NCI-H1694 treated with DMSO at 0.1 percent for 48 hours (cell line): ENCODE measurements at regions not wholly inside any gene's neighbourhood (a gene's known extent, or its start where the extent isn't known, plus 50 kb on each side); places are given as distances from the start of the nearest gene placed in this dataset.
"Not testable (repeated sequence)": the region's sequence is repeated elsewhere in the genome, so short reads cannot be mapped to it uniquely, and the experiment has no call there.

Source experiments
- DNase-seq: peaks from one replicate; lab custom pipeline; 2025; lab: John Stamatoyannopoulos, UW

DNA sequence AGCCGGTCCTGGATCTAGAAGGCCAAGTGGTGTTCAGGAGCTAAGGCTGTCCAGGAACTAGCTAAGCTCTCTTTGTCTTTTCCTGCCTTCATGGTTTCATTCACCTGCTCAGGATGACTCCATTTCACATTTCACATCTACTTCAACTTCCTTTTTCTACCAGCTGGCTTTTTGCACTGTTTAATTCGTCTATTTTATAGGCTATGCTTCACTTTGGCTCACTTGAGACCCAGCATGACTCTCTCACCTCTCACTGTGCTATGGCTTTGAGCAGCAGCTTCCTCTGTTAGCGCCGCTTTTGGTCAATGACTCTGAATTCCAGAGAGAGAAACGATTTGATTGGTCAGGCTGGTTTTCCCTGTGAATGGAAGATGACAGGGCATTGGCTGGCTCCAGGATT lies 213.5 kb upstream of the CLNK start:
- DNase-seq: no peak

DNA sequence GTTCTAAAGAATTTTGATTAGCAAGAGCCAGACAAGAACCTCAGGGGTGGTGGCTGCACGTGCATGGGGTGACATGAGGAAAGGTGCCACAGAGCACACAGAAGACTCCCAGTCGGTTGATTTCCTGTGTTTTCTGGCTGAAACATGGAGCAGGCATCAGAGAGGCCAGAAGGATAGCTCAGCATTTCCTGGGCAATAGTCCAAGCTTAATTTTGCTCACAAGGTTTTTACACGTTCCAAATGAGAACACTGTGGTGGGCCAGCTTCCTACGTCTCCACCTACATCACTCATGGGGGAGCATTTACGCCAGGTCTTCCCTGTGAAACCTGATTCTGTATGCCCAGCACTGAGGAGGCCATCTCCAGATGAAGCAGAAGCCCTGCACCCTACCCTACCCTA lies 212.5 kb upstream of the CLNK start:
- DNase-seq: no peak

DNA sequence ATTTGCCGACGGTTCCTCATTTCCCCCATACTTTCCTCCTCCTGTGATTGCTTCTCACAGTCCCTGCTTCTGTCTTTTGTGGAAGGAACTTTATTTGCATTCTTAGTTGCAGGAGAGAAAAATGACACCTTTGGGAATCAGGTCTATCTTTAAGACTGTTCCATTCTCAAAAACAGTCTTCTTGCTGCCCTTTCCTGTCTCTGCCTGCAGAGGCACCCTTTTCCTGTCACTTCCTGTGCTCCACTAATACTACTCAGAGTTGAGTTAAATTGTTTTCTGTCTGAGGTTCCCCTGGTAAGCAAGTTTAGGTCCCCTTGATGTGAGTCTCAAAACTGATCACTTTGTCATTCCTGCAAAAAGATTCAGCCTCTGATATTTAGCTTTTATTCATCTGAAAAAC lies 208.8 kb upstream of the CLNK start:
- no peak for DNase-seq

DNA sequence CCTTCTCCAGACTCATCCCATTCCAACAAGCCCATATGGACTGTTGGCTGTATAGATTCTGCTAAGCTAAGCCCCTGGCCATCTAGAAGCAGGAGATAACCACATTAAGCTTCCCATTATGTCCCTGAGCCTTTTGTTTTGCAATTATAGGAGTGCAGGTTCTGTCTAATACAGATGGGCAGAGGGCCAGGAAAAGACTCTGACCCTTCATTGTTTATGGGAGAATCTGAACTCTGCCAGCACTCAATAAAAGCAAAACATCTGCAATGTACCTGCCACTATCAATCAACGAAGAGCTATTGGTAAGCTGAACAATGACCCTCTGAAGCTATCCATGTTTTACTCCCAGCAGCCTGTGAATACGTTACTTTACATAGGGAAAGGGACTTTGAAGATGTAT lies 207.3 kb upstream of the CLNK start:
- DNase-seq: no peak

DNA sequence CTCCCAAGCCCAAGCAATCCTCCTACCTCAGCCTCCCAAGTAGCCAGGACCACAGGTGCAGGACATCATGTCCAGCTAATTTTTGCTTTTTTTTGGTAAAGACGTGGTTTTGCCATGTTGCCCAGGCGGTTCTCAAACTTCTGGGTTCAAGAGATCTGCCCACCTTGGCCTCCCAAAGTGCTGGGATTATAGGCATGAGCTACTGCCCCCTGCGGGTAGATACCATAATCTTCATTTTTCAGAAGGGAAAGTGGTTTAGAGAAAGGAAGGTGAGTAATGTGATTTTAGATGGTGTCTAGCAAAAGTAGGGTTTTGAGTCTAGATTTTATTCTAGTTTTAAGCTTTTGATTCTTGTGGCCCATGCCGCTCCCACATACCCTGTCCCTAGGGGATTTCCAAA lies 205.3 kb upstream of the CLNK start:
- no peak for DNase-seq

DNA sequence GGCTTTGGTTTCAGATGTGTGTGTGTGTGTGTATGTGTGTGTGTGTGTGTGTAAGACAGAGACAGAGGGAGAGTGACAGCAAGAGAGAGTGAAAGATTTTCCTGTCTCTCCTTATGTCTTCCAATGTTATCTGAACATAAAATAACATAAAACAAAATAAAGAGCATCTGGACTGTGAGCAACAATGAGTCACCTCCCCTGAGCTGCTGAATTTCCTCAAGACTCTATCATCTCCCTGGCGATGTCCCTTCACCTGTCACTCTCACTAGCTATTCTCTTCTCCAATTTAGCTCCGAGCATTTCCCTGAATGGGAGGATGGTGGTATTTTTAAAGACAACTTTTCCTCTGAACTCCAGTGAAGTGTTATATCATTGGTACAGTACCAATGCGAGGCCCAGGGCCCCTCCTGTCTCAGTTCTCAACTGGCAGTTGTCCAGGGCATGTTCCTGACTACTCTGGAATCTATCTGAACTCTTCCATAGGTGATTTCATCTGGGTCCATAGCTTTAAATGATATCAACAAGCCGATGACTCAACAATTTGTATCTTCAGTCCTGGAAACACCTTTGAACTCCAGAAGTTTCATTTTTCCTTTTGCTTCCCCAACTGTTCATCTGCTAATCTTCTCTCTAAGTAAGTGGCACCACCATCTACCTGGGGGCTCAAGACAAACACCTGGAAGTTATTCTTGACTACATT lies 195.0 kb upstream of the CLNK start:
- no peak for DNase-seq

DNA sequence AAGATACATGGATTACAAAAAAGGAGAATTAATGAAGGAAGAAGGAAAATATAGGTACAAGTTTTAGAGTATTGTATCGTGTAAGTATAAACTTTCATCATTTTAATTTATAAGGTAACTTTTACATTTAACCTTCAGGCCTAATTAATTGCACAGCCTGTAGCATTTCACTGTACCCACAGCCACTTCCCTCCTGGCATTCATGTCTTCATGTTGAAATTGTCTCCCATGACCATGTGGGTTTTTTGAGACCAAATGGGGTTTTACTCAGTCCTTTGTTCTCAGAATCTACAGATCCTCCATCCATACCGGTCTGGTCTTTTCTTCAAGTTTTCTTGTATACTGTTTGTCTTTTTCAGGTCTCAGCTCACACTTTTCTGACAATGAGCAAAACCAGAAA lies 194.3 kb upstream of the CLNK start:
- no peak for DNase-seq

DNA sequence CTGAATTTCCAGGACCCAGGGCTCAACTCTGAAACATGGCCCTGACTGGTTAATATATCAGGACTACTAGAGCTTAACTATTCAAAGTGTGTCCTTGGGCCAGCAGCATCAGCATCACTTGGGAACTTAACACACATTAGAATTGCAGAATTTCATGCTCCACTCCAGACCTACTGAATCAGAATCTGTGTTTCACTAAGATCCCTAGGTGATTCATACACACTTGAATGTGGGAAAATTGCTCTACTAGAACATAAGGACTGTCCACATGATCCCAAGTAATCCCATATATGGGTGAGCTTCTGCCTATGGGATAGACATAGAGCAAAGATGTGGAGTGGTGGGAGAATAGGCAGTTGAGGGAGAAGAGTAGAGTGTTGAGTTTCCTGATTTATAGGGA lies 192.5 kb upstream of the CLNK start:
- no peak for DNase-seq

DNA sequence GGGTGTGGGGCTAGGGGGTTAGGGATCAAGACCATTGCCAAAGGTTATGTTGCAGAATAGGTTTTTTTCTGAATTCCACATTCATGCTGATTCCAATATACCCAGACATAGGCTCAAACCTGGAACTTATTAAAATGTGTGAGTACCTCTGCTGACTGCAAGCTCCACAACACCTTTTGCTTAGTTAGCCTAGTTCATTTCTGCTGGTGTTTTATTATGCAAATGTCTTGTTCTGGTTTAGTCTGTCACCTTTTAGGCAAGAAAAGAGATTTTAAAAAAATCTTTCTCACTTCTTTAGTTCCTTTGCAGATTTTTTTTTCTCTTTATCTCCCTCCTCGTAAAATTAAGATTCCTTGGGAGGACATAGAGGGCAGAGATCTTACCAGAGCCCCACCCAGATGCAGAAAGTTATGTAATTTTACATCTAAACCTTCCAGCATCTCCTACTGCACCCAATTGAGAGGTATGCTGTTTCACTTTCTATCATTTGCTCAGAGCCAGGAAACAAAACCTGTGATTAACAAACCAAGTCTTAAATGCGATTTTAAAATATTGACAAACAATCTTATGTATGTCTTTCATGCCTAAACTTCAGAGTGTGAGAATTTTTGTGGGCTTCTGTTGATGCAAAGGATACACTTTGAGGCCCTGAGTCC lies 190.7 kb upstream of the CLNK start:
- DNase-seq: no peak

DNA sequence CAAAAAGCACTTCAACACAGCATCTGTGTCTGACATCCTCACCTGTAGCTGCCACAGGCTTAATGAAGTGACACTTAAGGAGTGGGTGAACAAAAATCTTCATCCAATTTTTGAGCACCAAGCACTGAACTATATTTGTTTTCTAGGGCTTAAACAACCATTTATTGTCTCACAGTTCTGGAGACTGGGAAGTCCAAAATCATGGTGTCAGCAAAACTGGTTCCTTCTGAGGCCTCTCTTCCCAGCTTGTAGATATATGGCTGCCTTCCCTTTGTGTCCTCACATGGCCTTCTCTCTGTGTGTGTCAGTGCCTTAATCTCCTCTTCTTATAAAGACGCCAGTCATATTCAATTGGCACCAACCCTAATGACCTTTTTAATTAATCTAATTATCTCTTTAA lies 189.2 kb upstream of the CLNK start:
- no peak for DNase-seq

DNA sequence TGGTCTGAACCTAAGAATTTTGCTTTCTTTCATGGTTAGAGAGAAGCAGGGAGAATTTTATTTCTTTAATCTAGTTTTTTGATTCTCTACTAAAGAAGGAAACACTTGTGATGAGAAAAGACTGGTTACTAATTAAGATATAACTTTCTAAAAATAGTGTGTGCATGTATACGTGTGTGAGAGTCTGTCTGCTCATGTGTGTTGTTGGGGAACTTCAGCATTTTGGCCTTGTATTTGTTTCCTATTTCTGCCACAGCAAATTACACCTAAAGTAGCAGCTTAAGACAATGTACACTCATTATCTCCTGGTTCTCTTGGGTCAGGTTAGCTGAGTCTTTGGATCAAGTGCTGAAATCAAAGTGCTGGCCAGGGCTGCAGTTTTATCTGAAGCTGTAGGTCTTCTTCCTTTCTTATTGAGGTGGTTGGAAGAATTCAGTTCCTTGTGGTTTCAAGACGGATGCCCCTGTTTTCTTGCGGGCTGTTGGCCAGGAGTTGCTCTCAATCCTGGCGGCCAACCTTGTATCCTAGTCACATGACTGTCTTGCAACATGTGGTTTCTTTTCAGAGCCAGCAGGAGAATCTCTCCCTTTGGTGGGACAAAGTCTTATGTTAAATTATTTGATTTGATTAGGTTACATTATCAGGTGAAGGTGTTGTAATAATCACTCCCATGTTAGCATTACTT lies 188.4 kb upstream of the CLNK start:
- no peak for DNase-seq

DNA sequence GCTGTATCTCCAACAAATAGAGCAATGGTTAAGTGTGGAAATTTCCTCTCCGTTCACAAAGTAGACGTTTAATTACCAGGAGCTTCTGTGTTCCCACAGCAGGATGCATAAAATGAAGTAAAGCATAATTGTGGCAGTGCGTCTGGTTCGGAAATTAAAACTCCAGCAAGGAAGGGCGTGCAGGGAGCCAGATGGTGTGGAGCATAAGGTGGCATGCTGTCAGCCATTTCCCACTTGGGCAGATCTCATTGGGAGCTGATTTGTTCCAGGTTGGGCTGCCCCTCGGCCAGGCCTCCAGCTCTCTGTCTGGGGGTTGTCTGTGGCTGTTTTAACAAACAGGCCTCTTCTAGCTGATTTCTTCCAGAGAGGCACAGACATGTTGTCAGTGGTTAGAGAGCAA lies 182.1 kb upstream of the CLNK start:
- peak; percentile 90 for DNase-seq

DNA sequence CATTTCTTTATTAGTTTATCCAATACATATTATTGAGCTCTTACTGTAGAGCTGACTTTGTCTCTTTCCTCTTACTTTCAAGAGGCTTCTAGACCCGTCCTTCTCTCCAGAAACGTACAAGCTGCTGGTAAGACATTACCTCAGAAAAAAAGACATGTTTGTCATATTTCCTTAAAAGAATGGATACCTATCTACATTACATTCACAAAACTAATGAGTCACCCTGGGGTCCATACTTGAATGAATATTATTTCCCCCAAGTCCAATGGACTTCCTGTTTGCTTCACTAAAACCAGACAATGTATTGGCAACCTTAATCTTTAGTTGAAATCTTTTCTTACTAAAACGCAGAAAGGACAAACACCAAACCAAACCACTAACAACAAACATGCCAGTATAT lies 176.5 kb upstream of the CLNK start:
- no peak for DNase-seq

DNA sequence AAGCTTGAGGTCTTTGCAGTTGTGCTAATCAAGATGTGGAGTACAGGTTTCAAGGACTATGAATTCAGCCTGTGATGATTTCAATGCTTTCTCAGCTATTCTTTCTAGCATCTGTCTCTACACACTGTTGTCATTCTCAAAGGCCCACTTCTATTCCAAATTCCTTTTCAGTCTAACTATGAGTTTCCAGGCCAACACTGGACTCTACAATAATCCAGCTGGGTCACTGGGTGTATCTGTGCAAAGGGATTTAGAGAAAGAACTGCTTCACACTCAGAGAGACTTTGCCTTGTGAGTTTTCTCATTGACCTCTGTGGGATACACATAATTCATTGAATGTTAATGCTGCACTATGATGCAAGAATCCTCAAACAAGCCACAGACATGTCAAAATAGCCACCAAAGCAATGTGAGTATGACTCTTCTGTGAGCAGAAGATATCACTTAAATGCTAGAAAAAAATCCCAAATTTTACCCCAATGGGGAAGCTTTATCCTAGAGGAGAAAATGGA lies 171.8 kb upstream of the CLNK start:
- DNase-seq: no peak

DNA sequence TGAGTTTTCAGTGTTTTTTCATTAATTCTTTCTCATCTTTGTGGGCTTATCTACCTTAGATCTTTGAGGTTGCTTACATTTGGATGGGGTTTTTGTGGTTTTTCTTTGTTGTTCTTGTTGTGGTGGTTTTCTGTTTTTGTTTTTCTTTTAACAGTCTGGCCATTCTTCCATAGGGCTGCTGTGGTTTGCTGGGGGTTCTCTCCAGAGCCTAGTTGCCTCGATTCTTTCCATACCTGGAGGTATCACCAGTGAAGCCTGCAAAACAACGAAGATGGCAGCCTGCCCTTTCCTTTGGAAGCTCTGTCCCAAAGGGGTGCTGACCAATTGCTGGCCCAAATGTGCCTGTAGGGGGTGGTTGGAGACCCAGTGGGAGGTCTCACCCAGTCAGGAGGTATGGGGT lies 168.6 kb upstream of the CLNK start:
- DNase-seq: no peak

DNA sequence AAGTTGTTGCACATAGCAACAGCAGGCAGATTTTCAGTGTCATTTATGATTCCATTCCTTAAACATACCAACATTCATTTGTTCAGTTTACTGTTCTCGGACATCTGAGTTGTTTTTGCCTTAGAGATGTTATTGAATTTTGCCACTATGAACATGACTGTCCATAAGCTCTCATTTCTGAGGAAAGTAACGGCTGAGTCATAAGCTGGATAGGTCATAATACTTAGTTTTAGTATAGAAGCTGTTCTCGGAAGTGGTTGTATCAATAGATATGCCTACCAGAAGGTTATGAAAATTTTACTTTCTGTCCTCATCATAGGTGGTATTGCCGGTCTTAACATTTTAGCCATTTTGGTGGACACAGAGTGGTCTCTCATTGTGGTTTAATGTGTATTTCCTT lies 157.1 kb upstream of the CLNK start:
- DNase-seq: no peak

DNA sequence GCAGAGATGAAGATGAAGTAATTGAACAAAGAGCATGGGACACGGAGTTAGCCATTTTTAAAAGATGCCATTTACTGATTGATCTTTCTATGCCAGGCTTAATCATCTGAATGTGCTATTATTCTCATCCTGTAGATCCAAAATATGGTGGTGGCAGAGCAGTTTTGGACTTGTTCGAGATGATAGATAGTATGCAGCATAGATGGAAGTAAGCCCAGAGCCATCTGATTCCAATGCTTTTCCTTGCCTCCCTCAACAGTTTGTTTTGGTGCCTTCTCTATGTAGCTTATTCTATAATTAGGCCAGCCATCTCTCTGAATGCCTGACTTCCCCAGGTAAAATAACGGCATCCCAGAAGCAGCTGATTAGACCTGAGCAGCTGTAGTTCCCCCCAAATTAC lies 152.6 kb upstream of the CLNK start:
- DNase-seq: no peak

DNA sequence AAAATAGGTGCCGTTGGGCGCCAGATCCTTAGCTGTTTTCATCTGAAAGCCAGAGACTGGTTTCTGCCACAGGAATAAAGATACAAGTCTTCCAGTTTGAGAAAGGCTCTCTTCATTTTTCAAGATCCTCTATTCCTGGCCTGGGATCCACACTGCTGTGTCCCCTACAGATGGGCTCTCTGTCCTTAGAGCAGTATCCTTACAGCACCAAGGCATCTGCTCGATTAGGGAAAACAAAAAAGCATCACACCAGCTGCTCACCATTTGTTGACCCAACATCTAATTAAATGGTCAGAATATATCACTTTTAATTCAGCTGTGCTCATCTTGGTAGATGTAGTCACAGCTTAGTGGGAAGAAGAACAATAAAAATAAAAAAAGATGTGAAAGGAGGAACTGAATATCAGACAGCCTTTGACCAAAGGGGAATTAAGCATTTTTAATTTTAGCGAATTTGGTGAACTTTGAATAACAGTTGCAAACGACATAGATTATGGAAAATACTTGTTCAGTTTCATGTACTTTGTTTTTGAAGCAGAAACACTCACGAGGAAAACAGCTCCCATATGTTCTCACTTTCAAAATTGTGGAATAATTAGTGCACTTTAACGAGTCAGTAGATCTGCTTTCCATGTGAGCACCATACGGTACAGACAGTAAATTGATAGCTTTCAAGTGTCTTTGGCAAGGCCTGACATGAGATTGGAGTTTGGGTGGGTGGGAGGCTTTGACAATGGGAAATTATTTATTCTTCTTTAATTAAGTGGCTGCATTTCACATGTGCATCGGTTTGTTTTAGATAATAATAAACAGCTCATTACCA lies 148.4 kb upstream of the CLNK start:
- peak; percentile 97 for DNase-seq

DNA sequence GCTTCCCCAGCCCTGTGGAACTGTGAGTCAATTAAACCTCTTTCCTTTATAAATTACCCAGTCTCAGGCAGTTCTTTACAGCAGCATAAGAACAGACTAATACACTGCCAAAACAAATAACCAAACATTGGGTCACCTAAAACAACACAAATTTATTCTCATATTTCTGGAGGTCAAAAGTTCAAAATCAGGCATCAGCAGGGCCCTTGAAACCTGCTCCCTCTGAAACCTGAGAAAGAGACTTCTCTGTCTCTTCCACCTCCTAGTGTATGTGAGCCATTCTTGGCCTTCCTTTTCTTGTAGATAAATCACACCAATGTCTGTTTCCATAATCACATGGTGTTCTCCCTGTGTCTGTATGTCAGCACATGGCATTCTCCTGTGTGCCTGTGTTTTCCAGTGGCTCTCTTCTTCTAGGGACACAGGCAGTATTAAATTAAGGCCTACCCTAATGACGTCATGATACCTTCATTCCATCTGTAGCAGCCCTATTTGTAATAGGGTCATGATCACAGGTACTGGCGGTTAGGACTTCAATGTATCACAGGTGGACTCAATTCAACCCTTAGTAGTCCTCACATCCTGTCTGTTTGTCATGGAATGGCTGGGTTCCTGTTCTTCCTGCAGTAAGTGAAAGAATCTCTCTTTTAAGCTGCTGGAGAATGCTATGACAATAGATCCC lies 147.3 kb upstream of the CLNK start:
- DNase-seq: no peak

DNA sequence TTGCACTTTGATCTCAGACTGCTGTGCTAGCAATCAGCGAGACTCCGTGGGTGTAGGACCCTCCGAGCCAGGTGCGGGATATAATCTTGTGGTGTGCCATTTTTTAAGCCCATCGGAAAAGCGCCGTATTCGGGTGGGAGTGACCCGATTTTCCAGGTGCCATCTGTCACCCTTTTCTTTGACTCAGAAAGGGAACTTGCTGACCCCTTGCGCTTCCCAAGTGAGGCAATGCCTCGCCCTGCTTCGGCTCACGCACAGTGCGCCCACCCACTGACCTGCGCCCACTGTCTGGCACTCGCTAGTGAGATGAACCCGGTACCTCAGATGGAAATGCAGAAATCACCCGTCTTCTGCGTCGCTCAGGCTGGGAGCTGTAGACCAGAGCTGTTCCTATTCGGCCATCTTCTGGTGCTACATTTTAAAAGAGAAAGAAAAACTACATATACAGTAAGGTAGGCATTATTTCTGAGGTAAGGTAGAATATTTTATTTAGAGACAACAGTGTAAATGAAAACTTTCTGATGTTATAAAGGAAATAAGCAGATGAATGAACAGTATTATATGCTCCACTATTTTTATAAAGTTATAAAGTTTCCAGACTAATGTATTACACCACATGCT lies 144.5 kb upstream of the CLNK start:
- DNase-seq: not testable (repeated sequence)

DNA sequence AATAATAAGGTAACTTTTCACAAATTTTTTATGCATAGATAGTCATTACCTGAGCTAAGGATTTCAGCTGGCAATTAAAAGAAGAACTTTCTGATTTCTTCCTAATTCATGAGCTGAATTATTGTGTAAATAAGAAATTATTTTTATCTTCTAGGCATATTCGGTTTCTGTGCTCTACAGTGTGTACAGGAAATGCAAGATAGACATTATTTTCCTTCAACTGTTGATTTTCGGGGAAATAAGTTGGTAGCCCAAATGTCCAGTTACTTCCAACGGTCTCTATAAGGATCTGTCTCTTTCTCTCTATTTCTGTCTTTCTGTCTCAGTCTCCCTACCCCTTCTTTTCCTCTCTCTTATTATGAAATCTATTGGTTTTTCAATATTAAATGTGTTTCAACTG lies 137.3 kb upstream of the CLNK start:
- DNase-seq: no peak
